DOHH2 (cell line): ENCODE measurements at regions not wholly inside any gene's neighbourhood (a gene's known extent, or its start where the extent isn't known, plus 50 kb on each side); places are given as distances from the start of the nearest gene placed in this dataset.

Source experiments
- H3F3A ChIP-seq: fragments of 200-600 bp; sonication (generic), shearing (Covaris generic); 2 replicates; pipeline ENCODE4 v1.6.0; 2016; ENCODE audit warnings: antibody characterized with exemption, mild to moderate bottlenecking; ENCODE audit not compliant: control insufficient read depth, insufficient read depth
- H3K27ac ChIP-seq: fragments of 200-600 bp; sonication (generic); 2 replicates; pipeline ENCODE4 v1.5.1; 2014; ENCODE audit warnings: low read depth, mild to moderate bottlenecking, low read length, moderate library complexity
- H3K27me3 ChIP-seq: fragments of 200-600 bp; sonication (generic); 2 replicates; pipeline ENCODE4 v1.6.1; 2014; ENCODE audit warnings: mild to moderate bottlenecking, low read length, mixed read lengths; ENCODE audit not compliant: control insufficient read depth
- H3K36me3 ChIP-seq: fragments of 200-600 bp; sonication (generic); 2 replicates; pipeline ENCODE4 v1.6.1; 2014; ENCODE audit warnings: mild to moderate bottlenecking, low read length, moderate library complexity, mixed read lengths; ENCODE audit not compliant: control insufficient read depth
- H3K4me1 ChIP-seq: fragments of 200-600 bp; sonication (generic); 2 replicates; pipeline ENCODE4 v1.6.1; 2014; ENCODE audit warnings: mild to moderate bottlenecking, low read length, mixed read lengths; ENCODE audit not compliant: control insufficient read depth
- H3K4me2 ChIP-seq: fragments of 200-600 bp; sonication (generic); 2 replicates; pipeline ENCODE4 v1.6.0; 2014; ENCODE audit warnings: mild to moderate bottlenecking, low read length, moderate library complexity
- H3K4me3 ChIP-seq: fragments of 200-600 bp; sonication (generic); 2 replicates; pipeline ENCODE4 v1.5.1; 2014; ENCODE audit warnings: mild to moderate bottlenecking, low read length, mixed read lengths
- H3K79me2 ChIP-seq: fragments of 200-600 bp; sonication (generic); 2 replicates; pipeline ENCODE4 v1.6.1; 2014; ENCODE audit warnings: mild to moderate bottlenecking, low read length, mixed read lengths; ENCODE audit not compliant: control insufficient read depth
- H3K9me2 ChIP-seq: fragments of 200-600 bp; sonication (generic); replicated peaks from 2 replicates; pipeline ENCODE4 v1.6.1; 2014; ENCODE audit warnings: mild to moderate bottlenecking, low read length, mixed read lengths; ENCODE audit not compliant: control insufficient read depth
- H3K9me3 ChIP-seq: fragments of 200-600 bp; sonication (generic); 2 replicates; pipeline ENCODE4 v1.6.1; 2014; ENCODE audit warnings: antibody characterized with exemption, low read length, mixed read lengths; ENCODE audit not compliant: control insufficient read depth, insufficient read depth
- H4K20me1 ChIP-seq: fragments of 200-600 bp; sonication (generic); 2 replicates; pipeline ENCODE4 v1.6.0; 2014; ENCODE audit warnings: low read depth, mild to moderate bottlenecking, antibody characterized with exemption, low read length, moderate library complexity; ENCODE audit not compliant: control insufficient read depth, insufficient read depth
- EZH2phosphoT487 ChIP-seq: fragments of 200-600 bp; sonication (generic); IDR thresholded peaks from 2 replicates; pipeline ENCODE4 v1.6.1; 2017; ENCODE audit warnings: borderline replicate concordance, mild to moderate bottlenecking, antibody characterized with exemption, low read length, moderate library complexity, mixed read lengths
- TF ChIP-seq, protein P1 (sequence below): fragments of 200-600 bp; sonication (generic); IDR thresholded peaks from one replicate; pipeline ENCODE4 v1.5.1; 2014; ENCODE audit warnings: antibody characterized with exemption, mild to moderate bottlenecking, low read depth, low read length; ENCODE audit not compliant: poor library complexity, severe bottlenecking

DNA sequence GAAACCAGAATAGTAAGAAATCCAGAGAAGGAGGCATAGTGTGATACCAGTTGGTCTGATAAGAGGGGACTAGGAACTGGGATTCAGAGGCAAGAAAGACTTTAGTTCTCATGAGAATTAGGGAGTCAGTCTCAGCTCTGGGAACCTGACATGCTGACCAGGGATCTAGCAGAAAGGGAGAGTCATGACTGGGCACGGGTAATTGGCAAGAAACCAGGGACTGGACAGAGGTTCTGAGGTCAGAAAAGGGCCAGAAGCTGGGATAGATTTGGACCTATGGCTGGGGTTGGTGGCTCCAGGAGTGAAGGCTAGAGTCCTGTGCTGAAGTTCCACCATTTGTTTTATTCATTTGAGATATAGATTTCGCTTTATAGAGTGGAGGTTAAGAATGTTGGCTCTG, 110.2 kb upstream of the C1GALT1C1 start:
- H3F3A ChIP-seq = no peaks in the 10 kb centered on the region
- H3K4me3 ChIP-seq = no peak overlapping the region
- H3K4me1 ChIP-seq = peaks cover 28% of the 10 kb centered on the region
- no peaks in the 10 kb centered on the region; the same call in 1 of the 2 replicates for H3K36me3 ChIP-seq
- no peaks in the 10 kb centered on the region for H4K20me1 ChIP-seq
- peaks cover 4% of the 10 kb centered on the region; the same call in 1 of the 2 replicates for H3K9me3 ChIP-seq
- no peaks in the 10 kb centered on the region for H3K9me2 ChIP-seq
- no peak overlapping the region for H3K4me2 ChIP-seq
- no peaks in the 10 kb centered on the region for H3K79me2 ChIP-seq
- no peak for TF ChIP-seq EZH2phosphoT487
- TF ChIP-seq, protein P1, sequence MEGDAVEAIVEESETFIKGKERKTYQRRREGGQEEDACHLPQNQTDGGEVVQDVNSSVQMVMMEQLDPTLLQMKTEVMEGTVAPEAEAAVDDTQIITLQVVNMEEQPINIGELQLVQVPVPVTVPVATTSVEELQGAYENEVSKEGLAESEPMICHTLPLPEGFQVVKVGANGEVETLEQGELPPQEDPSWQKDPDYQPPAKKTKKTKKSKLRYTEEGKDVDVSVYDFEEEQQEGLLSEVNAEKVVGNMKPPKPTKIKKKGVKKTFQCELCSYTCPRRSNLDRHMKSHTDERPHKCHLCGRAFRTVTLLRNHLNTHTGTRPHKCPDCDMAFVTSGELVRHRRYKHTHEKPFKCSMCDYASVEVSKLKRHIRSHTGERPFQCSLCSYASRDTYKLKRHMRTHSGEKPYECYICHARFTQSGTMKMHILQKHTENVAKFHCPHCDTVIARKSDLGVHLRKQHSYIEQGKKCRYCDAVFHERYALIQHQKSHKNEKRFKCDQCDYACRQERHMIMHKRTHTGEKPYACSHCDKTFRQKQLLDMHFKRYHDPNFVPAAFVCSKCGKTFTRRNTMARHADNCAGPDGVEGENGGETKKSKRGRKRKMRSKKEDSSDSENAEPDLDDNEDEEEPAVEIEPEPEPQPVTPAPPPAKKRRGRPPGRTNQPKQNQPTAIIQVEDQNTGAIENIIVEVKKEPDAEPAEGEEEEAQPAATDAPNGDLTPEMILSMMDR = no peak
- H3K27ac ChIP-seq = no peak overlapping the region
- no peaks in the 10 kb centered on the region for H3K27me3 ChIP-seq

DNA sequence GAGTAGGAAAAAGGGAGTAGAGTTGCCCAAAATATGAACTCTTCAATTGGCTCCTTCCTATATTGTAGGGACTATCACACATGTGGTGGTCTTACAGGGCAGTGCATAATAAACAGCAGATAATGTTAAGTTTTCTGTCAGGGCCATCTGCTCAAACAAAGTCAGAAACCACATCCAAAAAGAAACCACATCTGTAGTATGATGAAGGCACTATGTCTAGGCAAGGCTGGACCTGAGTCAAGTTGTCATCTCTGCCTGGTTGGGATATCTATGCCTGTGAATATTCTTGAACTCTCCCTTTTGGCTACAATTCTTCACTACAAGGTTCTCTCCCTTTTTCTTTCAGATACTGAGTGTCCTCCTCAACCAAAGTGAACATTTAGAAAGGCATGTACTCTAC, 109.4 kb upstream of the C1GALT1C1 start:
- no peak overlapping the region for H3K27ac ChIP-seq

DNA sequence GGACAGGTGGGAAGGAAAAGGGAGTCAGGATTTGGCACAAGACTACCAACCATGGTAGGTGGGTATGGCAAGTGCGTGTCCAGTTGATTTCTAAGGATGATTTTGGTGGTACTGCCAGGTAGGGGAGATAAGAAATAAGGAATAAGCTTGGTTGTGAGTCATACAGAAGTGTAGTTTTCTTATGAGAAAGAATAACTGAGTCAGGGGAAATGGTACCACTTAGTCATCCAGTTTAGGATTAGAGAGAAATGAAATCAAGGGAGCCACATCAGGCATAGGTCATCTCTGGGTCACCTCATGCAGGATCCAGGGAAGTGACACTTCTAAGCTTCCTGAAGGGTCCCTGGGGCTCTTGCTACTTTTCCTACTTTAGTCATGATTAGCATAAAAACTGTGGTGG, 107.1 kb upstream of the C1GALT1C1 start:
- Histone ChIP-seq H3K27me3 (no peaks in the 10 kb centered on the region), H3K4me2 (no peak overlapping the region), H3K36me3 (no peaks in the 10 kb centered on the region), H3F3A (no peaks in the 10 kb centered on the region), H3K79me2 (no peaks in the 10 kb centered on the region), H3K9me3 (no peaks in the 10 kb centered on the region), H4K20me1 (no peaks in the 10 kb centered on the region), H3K4me1 (peaks cover 24% of the 10 kb centered on the region), H3K4me3 (no peak overlapping the region), H3K9me2 (no peaks in the 10 kb centered on the region), H3K27ac (no peak overlapping the region)
- TF ChIP-seq, protein P1 = no peak
- TF ChIP-seq EZH2phosphoT487 = no peak

More for the DNA sequence above, 109.4 kb upstream of the C1GALT1C1 start:
- Histone ChIP-seq H4K20me1 (no peaks in the 10 kb centered on the region), H3K4me3 (no peak overlapping the region), H3K9me2 (no peaks in the 10 kb centered on the region), H3K79me2 (no peaks in the 10 kb centered on the region), H3K9me3 (no peaks in the 10 kb centered on the region), H3F3A (no peaks in the 10 kb centered on the region), H3K4me2 (no peak overlapping the region), H3K27me3 (no peaks in the 10 kb centered on the region), H3K4me1 (peaks cover 28% of the 10 kb centered on the region), H3K36me3 (no peaks in the 10 kb centered on the region)
- TF ChIP-seq EZH2phosphoT487 = no peak
- TF ChIP-seq, protein P1 = no peak

DNA sequence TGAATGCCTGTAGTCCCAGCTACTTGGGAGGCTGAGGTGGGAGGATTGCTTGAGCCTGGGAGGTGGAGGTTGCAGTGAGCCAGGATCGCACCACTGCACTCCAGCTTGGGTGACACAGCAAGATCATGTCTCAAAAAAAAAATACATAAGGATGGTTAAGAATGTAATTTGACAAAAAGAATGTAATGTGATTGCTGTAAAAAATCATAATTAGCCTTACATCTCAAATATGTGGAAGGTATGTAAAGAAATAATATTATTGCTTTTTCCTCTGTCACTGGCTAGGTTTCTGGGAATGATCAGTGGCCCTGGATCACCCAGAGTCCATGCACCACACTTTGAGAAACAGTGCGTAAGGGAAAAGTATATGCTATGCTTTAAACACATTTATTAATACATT, 106.1 kb upstream of the C1GALT1C1 start:
- H3K36me3 ChIP-seq = no peaks in the 10 kb centered on the region
- TF ChIP-seq, protein P1 = no peak
- TF ChIP-seq EZH2phosphoT487 = no peak
- peaks cover 23% of the 10 kb centered on the region for H3K4me1 ChIP-seq
- H3K27me3 ChIP-seq = no peaks in the 10 kb centered on the region
- H3K9me3 ChIP-seq = no peaks in the 10 kb centered on the region
- H3K4me2 ChIP-seq = no peak overlapping the region
- H3K9me2 ChIP-seq = no peaks in the 10 kb centered on the region
- H3K4me3 ChIP-seq = no peak overlapping the region
- H4K20me1 ChIP-seq = no peaks in the 10 kb centered on the region
- no peaks in the 10 kb centered on the region for H3F3A ChIP-seq
- no peak overlapping the region for H3K27ac ChIP-seq
- no peaks in the 10 kb centered on the region for H3K79me2 ChIP-seq
